ENCODE measurements at regions not wholly inside any gene's neighbourhood (a gene's known extent, or its start where the extent isn't known, plus 50 kb on each side); places are given as distances from the start of the nearest gene placed in this dataset.

DNA sequence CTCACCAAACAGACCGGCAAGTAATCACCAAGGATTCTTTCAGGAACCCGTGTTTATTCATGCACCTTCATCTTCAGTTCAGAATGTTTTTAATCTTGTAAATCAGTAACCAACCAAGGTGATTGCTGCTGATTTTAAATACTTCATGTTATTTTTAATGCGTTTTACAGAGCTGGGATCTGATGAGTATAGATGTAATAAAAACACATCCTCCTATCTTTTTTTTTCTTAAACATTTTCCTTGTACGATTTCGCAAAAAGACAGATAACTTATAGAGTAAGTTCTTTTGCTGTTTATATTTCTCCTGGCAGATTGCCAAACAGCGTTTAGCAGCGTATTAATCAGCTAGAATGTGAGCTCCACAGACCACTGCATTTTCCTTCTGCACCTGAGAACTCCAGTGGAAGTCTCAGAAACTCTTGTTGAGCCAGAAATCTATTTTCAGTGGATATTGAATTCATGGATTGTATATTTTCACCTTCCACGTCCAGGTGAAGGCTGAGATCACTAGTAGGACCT, 397.8 kb upstream of the NRP1 start:
- peaks cover 6% of the 10 kb centered on the region for H3K9me3 Mint-ChIP-seq (ENCODE audit: unreplicated experiment)
- TF ChIP-seq, protein P1, sequence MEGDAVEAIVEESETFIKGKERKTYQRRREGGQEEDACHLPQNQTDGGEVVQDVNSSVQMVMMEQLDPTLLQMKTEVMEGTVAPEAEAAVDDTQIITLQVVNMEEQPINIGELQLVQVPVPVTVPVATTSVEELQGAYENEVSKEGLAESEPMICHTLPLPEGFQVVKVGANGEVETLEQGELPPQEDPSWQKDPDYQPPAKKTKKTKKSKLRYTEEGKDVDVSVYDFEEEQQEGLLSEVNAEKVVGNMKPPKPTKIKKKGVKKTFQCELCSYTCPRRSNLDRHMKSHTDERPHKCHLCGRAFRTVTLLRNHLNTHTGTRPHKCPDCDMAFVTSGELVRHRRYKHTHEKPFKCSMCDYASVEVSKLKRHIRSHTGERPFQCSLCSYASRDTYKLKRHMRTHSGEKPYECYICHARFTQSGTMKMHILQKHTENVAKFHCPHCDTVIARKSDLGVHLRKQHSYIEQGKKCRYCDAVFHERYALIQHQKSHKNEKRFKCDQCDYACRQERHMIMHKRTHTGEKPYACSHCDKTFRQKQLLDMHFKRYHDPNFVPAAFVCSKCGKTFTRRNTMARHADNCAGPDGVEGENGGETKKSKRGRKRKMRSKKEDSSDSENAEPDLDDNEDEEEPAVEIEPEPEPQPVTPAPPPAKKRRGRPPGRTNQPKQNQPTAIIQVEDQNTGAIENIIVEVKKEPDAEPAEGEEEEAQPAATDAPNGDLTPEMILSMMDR (IDR thresholded peaks at IDR 0.05), result no peak
- peaks cover 43% of the 10 kb centered on the region for H3K27me3 Mint-ChIP-seq (ENCODE audit: unreplicated experiment)
- no peak overlapping the region for H3K4me3 Mint-ChIP-seq (ENCODE audit: unreplicated experiment)
- H3K4me1 Mint-ChIP-seq (ENCODE audit: unreplicated experiment), result peaks cover 4% of the 10 kb centered on the region
- no peak for DNase-seq (ENCODE audit: extremely low spot score, unreplicated experiment)
- H3K27ac Mint-ChIP-seq (ENCODE audit: unreplicated experiment), result no peak overlapping the region
- no peaks in the 10 kb centered on the region for H3K36me3 Mint-ChIP-seq (ENCODE audit: unreplicated experiment)

DNA sequence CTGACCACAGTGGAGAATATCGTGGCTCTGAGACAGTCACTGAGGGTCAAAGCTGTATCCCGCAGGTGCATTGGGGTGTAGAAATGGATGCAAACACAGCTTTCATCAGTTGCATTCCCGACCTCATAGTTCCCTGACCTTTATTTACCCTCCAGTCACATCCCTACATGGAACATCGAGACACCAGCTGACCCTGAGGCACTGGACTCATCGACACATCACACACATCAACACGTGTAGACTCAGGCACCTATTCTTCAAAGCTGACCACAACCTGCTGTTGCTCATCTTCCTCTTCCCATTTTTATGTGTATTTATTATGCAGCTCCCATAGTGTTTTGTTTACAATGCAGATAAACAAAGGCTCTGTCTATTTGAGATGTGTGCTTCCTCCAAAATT, 396.9 kb upstream of the NRP1 start:
- Mint-ChIP-seq H3K27me3 (ENCODE audit: unreplicated experiment) (peaks cover 39% of the 10 kb centered on the region), H3K4me3 (ENCODE audit: unreplicated experiment) (no peak overlapping the region), H3K9me3 (ENCODE audit: unreplicated experiment) (peaks cover 6% of the 10 kb centered on the region)

DNA sequence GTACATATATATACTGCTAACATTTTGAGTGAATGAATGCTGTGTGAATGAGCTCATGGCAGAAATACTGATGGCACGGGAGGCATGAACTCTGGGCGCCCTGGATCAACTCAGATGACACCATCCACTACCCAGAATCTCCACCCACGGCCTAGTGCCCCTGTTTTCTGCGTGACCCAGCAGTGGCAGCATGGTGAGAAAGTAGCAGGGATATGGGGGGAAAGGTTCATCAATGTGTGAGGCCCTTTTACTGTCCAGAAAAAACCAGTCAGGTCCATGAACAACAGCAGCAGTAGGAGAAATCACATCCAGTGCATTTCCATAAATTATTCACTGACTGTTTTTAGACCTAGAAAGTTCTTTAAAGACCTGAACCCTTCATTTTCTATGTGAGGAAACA, 391.0 kb upstream of the NRP1 start:
- Mint-ChIP-seq H3K9me3 (ENCODE audit: unreplicated experiment) (peaks cover 6% of the 10 kb centered on the region), H3K36me3 (ENCODE audit: unreplicated experiment) (no peaks in the 10 kb centered on the region), H3K27ac (ENCODE audit: unreplicated experiment) (no peak overlapping the region), H3K4me3 (ENCODE audit: unreplicated experiment) (no peak overlapping the region), H3K4me1 (ENCODE audit: unreplicated experiment) (peaks cover 12% of the 10 kb centered on the region), H3K27me3 (ENCODE audit: unreplicated experiment) (peaks cover 5% of the 10 kb centered on the region)
- DNase-seq (ENCODE audit: extremely low spot score, unreplicated experiment), result no peak
- TF ChIP-seq, protein P1 (IDR thresholded peaks at IDR 0.05), result no peak

More for the DNA sequence above, 396.9 kb upstream of the NRP1 start:
- no peak overlapping the region for H3K27ac Mint-ChIP-seq (ENCODE audit: unreplicated experiment)
- H3K36me3 Mint-ChIP-seq (ENCODE audit: unreplicated experiment), result no peaks in the 10 kb centered on the region
- H3K4me1 Mint-ChIP-seq (ENCODE audit: unreplicated experiment), result peaks cover 4% of the 10 kb centered on the region
- DNase-seq (ENCODE audit: extremely low spot score, unreplicated experiment), result no peak
- TF ChIP-seq, protein P1 (IDR thresholded peaks at IDR 0.05), result no peak

DNA sequence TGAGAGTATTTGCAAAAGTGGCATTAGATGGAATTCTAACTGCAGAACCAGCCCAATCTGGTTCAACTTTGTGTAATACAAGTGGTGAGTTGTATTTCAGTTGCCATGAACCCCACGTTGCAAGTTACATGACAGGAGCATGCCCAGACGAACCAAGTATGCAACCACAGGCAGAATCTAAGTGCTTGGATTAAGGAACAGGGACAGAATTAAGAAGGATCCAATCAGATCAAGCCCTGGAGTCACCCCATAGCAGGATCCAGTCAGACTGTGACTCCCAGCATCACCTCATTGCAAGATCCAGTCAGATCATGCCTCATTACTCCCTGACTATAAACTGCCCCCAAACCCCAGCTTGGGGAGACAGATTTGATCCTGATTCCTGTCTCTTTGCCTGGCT, 388.7 kb upstream of the NRP1 start:
- no peak for DNase-seq (ENCODE audit: extremely low spot score, unreplicated experiment)
- no peaks in the 10 kb centered on the region for H3K27me3 Mint-ChIP-seq (ENCODE audit: unreplicated experiment)
- H3K9me3 Mint-ChIP-seq (ENCODE audit: unreplicated experiment), result no peaks in the 10 kb centered on the region
- TF ChIP-seq, protein P1 (IDR thresholded peaks at IDR 0.05), result no peak
- H3K4me3 Mint-ChIP-seq (ENCODE audit: unreplicated experiment), result no peak overlapping the region
- no peak overlapping the region for H3K27ac Mint-ChIP-seq (ENCODE audit: unreplicated experiment)
- H3K4me1 Mint-ChIP-seq (ENCODE audit: unreplicated experiment), result peaks cover 12% of the 10 kb centered on the region
- H3K36me3 Mint-ChIP-seq (ENCODE audit: unreplicated experiment), result no peaks in the 10 kb centered on the region

DNA sequence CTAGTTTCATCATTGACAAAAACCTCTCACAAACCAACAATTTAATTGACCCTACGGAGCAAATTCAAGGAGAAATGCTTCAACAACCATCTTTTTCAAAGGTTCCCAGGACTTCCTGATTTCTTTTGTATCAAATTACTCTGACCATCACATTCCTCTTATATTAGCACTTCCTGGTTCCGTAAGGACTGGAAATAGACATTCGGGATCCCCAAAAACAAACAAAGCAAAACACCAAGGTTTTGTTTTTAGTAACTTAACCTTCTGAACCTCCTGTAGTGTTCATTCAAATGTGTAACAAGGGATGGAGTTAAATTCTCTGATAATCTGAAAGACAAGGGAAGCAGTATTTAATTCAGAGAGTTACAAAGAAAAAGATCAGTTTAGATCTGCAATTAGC, 387.6 kb upstream of the NRP1 start:
- Mint-ChIP-seq H3K27me3 (ENCODE audit: unreplicated experiment) (no peaks in the 10 kb centered on the region), H3K27ac (ENCODE audit: unreplicated experiment) (peak overlapping the region; percentile 69), H3K4me3 (ENCODE audit: unreplicated experiment) (peak overlapping the region; percentile 34), H3K9me3 (ENCODE audit: unreplicated experiment) (no peaks in the 10 kb centered on the region), H3K36me3 (ENCODE audit: unreplicated experiment) (no peaks in the 10 kb centered on the region), H3K4me1 (ENCODE audit: unreplicated experiment) (peaks cover 12% of the 10 kb centered on the region)
- TF ChIP-seq, protein P1 (IDR thresholded peaks at IDR 0.05), result no peak
- no peak for DNase-seq (ENCODE audit: extremely low spot score, unreplicated experiment)

All from osteocyte (in vitro differentiated cells).